ENCODE measurements at regions not wholly inside any gene's neighbourhood (a gene's known extent, or its start where the extent isn't known, plus 50 kb on each side); places are given as distances from the start of the nearest gene placed in this dataset.

DNA sequence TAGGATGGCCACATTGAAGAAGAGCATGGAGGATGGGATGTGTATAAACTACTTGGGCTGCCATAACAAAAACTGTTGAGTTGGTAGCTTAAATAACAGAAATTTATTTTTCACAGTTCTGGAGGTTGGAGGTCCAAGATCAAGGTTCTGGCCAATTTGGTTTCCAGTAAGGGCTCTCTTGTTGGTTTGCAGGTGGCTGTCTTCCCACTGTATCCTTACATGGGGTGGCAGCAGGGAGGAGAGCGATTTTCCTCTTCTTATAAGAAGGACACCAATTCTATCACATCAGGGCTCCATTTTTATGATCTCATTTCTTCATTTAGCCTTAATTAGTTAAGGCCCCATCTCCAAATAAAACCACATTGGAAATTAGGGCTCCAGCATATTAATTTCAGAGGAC lies 465.7 kb downstream of the GADD45G start:
- no peak for TF ChIP-seq EZH2 (IDR thresholded peaks at IDR 0.05; ENCODE audit: low read depth, low read length, severe bottlenecking)
- TF ChIP-seq TAF1 (IDR thresholded peaks at IDR 0.05; ENCODE audit: low read depth, low read length), result no peak
- no peak for TF ChIP-seq CEBPB (IDR thresholded peaks at IDR 0.05; ENCODE audit: low read depth, low read length)
- TF ChIP-seq, protein P1, sequence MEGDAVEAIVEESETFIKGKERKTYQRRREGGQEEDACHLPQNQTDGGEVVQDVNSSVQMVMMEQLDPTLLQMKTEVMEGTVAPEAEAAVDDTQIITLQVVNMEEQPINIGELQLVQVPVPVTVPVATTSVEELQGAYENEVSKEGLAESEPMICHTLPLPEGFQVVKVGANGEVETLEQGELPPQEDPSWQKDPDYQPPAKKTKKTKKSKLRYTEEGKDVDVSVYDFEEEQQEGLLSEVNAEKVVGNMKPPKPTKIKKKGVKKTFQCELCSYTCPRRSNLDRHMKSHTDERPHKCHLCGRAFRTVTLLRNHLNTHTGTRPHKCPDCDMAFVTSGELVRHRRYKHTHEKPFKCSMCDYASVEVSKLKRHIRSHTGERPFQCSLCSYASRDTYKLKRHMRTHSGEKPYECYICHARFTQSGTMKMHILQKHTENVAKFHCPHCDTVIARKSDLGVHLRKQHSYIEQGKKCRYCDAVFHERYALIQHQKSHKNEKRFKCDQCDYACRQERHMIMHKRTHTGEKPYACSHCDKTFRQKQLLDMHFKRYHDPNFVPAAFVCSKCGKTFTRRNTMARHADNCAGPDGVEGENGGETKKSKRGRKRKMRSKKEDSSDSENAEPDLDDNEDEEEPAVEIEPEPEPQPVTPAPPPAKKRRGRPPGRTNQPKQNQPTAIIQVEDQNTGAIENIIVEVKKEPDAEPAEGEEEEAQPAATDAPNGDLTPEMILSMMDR (IDR thresholded peaks at IDR 0.05; ENCODE audit: control extremely low read depth in 1 of 3, insufficient read depth in 1 of 3, low read depth in 1 of 3, low read length in 3 of 3), result no peak
- TF ChIP-seq SUZ12 (IDR thresholded peaks at IDR 0.05; ENCODE audit: low read length), result no peak
- no peak for TF ChIP-seq EP300 (IDR thresholded peaks at IDR 0.05; ENCODE audit: borderline replicate concordance in 1 of 2, low read depth in 2 of 2, low read length in 2 of 2)
- TF ChIP-seq JUN (IDR thresholded peaks at IDR 0.05; ENCODE audit: low read depth, low read length), result no peak
- no peak for TF ChIP-seq SP1 (IDR thresholded peaks at IDR 0.05; ENCODE audit: low read depth, low read length)
- no peak for TF ChIP-seq POLR2AphosphoS5 (IDR thresholded peaks at IDR 0.05; ENCODE audit: low read depth, low read length)
- TF ChIP-seq ASH2L (IDR thresholded peaks at IDR 0.05; ENCODE audit: low read length), result no peak
- TF ChIP-seq POLR2A (IDR thresholded peaks at IDR 0.05; ENCODE audit: control extremely low read depth in 1 of 2, low read depth in 2 of 2, low read length in 2 of 2), result no peak
- no peak for TF ChIP-seq EGR1 (IDR thresholded peaks at IDR 0.05; ENCODE audit: borderline replicate concordance, low read depth, low read length)
- TF ChIP-seq SIX5 (IDR thresholded peaks at IDR 0.05; ENCODE audit: low read depth, low read length), result no peak

Data from H1 (cell line).